GM23338 (cell line): ENCODE measurements at regions not wholly inside any gene's neighbourhood (a gene's known extent, or its start where the extent isn't known, plus 50 kb on each side); places are given as distances from the start of the nearest gene placed in this dataset.

ENCODE experiments used
- ATAC-seq: fragments of 200-7000 bp; cut with Tn5 transposase; 3 replicates; pipeline ENCODE4 v1.9.1; 2020
- DNase-seq: peaks from one replicate; pipeline ENCODE4 v3.0.0-alpha.2; 2015; ENCODE audit warnings: low spot score
- H2AFZ ChIP-seq: fragments of 200-600 bp; sonication (generic); 2 replicates; pipeline ENCODE4 v1.8.0; 2016; ENCODE audit warnings: antibody characterized with exemption, mild to moderate bottlenecking, moderate library complexity
- H3F3A ChIP-seq: fragments of 200-600 bp; sonication (generic); replicated peaks from 2 replicates; pipeline ENCODE4 v1.8.0; 2017; ENCODE audit warnings: antibody characterized with exemption, mixed run types, low read depth
- H3K27ac ChIP-seq: fragments of 200-600 bp; sonication (generic); 2 replicates; pipeline ENCODE4 v1.6.1; 2016; ENCODE audit warnings: low read depth
- H3K27me3 ChIP-seq: fragments of 200-600 bp; sonication (generic); 2 replicates; pipeline ENCODE4 v1.8.0; 2016; ENCODE audit warnings: mild to moderate bottlenecking, mixed run types, moderate library complexity; ENCODE audit not compliant: insufficient read depth
- H3K36me3 ChIP-seq: fragments of 200-600 bp; sonication (generic); 2 replicates; pipeline ENCODE4 v1.8.0; 2016; ENCODE audit warnings: mild to moderate bottlenecking; ENCODE audit not compliant: insufficient read depth
- H3K4me1 ChIP-seq: fragments of 200-600 bp; sonication (generic); 2 replicates; pipeline ENCODE4 v1.8.0; 2016; ENCODE audit warnings: mild to moderate bottlenecking, moderate library complexity; ENCODE audit not compliant: insufficient read depth
- H3K4me2 ChIP-seq: fragments of 200-600 bp; sonication (generic); 2 replicates; pipeline ENCODE4 v1.7.1; 2017; ENCODE audit warnings: mixed run types
- H3K4me3 ChIP-seq: fragments of 200-600 bp; sonication (generic); 2 replicates; pipeline ENCODE4 v1.6.1; 2016; ENCODE audit warnings: mixed run types
- H3K79me2 ChIP-seq: fragments of 200-600 bp; sonication (generic); replicated peaks from 2 replicates; pipeline ENCODE4 v1.8.0; 2017; ENCODE audit warnings: mild to moderate bottlenecking; ENCODE audit not compliant: insufficient read depth
- H3K9me2 ChIP-seq: fragments of 200-600 bp; sonication (generic); 2 replicates; pipeline ENCODE4 v1.8.0; 2017; ENCODE audit not compliant: insufficient read depth
- H4K20me1 ChIP-seq: fragments of 200-600 bp; sonication (generic); replicated peaks from 2 replicates; pipeline ENCODE4 v1.8.0; 2017; ENCODE audit warnings: mild to moderate bottlenecking; ENCODE audit not compliant: insufficient read depth
- H3K27ac Mint-ChIP-seq: 2 replicates; pipeline ENCODE4 v1.8.0; 2020; ENCODE audit warnings: inconsistent platforms, mild to moderate bottlenecking, moderate library complexity, mixed read lengths
- H3K27me3 Mint-ChIP-seq: 3 replicates; pipeline ENCODE4 v1.8.0; 2022; ENCODE audit warnings: low read depth, mild to moderate bottlenecking, moderate library complexity, mixed read lengths, inconsistent platforms; ENCODE audit not compliant: insufficient read depth, poor library complexity
- H3K36me3 Mint-ChIP-seq: 3 replicates; pipeline ENCODE4 v1.8.0; 2021; ENCODE audit warnings: low read depth, mild to moderate bottlenecking, inconsistent platforms, moderate library complexity, mixed read lengths
- H3K4me1 Mint-ChIP-seq: 3 replicates; pipeline ENCODE4 v1.8.0; 2020; ENCODE audit warnings: mild to moderate bottlenecking, inconsistent platforms, mixed read lengths
- H3K4me3 Mint-ChIP-seq: 3 replicates; pipeline ENCODE4 v1.8.0; 2021; ENCODE audit warnings: moderate library complexity, mild to moderate bottlenecking, inconsistent platforms, mixed read lengths
- H3K9me3 Mint-ChIP-seq: 3 replicates; pipeline ENCODE4 v1.8.0; 2020; ENCODE audit warnings: moderate library complexity, mild to moderate bottlenecking, inconsistent platforms, mixed read lengths
- CREB1 ChIP-seq: fragments of 250-450 bp; sonication (Bioruptor Pico); IDR thresholded peaks from 2 replicates; pipeline ENCODE4 v1.5.0; 2020; ENCODE audit warnings: low read depth, mild to moderate bottlenecking, moderate library complexity
- EZH2 ChIP-seq: fragments of 200-600 bp; sonication (generic); IDR thresholded peaks from one replicate; pipeline ENCODE4 v1.8.0; 2017; ENCODE audit warnings: antibody characterized with exemption, mild to moderate bottlenecking, low read depth; ENCODE audit not compliant: unreplicated experiment
- EZH2phosphoT487 ChIP-seq: fragments of 200-600 bp; sonication (generic); IDR thresholded peaks from one replicate; pipeline ENCODE4 v1.8.1; 2018; ENCODE audit warnings: antibody characterized with exemption; ENCODE audit not compliant: unreplicated experiment
- JUNB ChIP-seq: IDR thresholded peaks from one replicate; pipeline ENCODE4 v1.6.1; 2016; ENCODE audit warnings: antibody characterized with exemption; ENCODE audit not compliant: unreplicated experiment
- NANOG ChIP-seq: IDR thresholded peaks from 2 replicates; pipeline ENCODE4 v1.6.1; 2016; ENCODE audit warnings: antibody characterized with exemption, borderline replicate concordance
- POLR2AphosphoS5 ChIP-seq: IDR thresholded peaks from 2 replicates; pipeline ENCODE4 v1.6.1; 2016; ENCODE audit warnings: antibody characterized with exemption, low read depth
- STAT1 ChIP-seq: IDR thresholded peaks from one replicate; pipeline ENCODE4 v1.6.1; 2016; ENCODE audit warnings: antibody characterized with exemption; ENCODE audit not compliant: unreplicated experiment
- TF ChIP-seq, protein P1 (sequence below): IDR thresholded peaks from 2 replicates; pipeline ENCODE4 v1.6.1; 2016; ENCODE audit warnings: antibody characterized with exemption
- TF ChIP-seq, protein P2 (sequence below): fragments of 250-450 bp; sonication (Bioruptor Pico); IDR thresholded peaks from 2 replicates; pipeline ENCODE4 v1.5.0; 2020; ENCODE audit warnings: mild to moderate bottlenecking, moderate library complexity
- TF ChIP-seq, protein P3 (sequence below): IDR thresholded peaks from one replicate; pipeline ENCODE4 v1.6.1; 2018; ENCODE audit warnings: antibody characterized with exemption; ENCODE audit not compliant: unreplicated experiment

DNA sequence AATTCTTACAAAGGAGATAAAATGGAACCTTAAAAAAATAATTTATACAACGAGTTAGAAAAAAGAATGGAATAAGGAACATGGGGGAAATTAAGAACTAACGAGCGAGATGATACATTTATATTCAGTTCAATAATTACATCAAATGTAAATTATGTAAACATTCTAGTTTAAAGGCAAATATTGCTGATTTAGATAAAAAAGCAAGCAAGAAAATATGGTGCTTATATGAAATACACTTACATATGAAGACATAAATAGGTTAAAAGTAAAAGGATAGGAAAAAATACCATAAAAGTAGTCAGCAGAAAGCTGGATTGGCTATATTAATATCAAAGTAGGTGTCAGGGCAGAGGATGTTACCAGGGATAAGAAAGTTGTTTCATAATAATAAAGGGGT, 127.0 kb upstream of the AHR start:
- Mint-ChIP-seq H3K4me1 (no peaks in the 10 kb centered on the region), H3K4me3 (no peak overlapping the region), H3K9me3 (no peaks in the 10 kb centered on the region), H3K36me3 (no peaks in the 10 kb centered on the region), H3K27me3 (no peaks in the 10 kb centered on the region), H3K27ac (no peak overlapping the region)
- Histone ChIP-seq H3K27me3 (no peaks in the 10 kb centered on the region), H2AFZ (no peak overlapping the region), H3K9me2 (no peaks in the 10 kb centered on the region), H3K79me2 (no peaks in the 10 kb centered on the region), H3K4me2 (no peak overlapping the region), H4K20me1 (no peaks in the 10 kb centered on the region), H3K4me3 (no peak overlapping the region), H3K27ac (no peak overlapping the region), H3F3A (no peaks in the 10 kb centered on the region), H3K36me3 (no peaks in the 10 kb centered on the region), H3K4me1 (no peaks in the 10 kb centered on the region)
- TF ChIP-seq EZH2 (no peak), CREB1 (CRISPR knock-in tag) (no peak), EZH2phosphoT487 (no peak), STAT1 (no peak), NANOG (no peak), JUNB (no peak), POLR2AphosphoS5 (no peak)
- TF ChIP-seq, protein P1, sequence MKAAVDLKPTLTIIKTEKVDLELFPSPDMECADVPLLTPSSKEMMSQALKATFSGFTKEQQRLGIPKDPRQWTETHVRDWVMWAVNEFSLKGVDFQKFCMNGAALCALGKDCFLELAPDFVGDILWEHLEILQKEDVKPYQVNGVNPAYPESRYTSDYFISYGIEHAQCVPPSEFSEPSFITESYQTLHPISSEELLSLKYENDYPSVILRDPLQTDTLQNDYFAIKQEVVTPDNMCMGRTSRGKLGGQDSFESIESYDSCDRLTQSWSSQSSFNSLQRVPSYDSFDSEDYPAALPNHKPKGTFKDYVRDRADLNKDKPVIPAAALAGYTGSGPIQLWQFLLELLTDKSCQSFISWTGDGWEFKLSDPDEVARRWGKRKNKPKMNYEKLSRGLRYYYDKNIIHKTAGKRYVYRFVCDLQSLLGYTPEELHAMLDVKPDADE = no peak
- TF ChIP-seq, protein P2, sequence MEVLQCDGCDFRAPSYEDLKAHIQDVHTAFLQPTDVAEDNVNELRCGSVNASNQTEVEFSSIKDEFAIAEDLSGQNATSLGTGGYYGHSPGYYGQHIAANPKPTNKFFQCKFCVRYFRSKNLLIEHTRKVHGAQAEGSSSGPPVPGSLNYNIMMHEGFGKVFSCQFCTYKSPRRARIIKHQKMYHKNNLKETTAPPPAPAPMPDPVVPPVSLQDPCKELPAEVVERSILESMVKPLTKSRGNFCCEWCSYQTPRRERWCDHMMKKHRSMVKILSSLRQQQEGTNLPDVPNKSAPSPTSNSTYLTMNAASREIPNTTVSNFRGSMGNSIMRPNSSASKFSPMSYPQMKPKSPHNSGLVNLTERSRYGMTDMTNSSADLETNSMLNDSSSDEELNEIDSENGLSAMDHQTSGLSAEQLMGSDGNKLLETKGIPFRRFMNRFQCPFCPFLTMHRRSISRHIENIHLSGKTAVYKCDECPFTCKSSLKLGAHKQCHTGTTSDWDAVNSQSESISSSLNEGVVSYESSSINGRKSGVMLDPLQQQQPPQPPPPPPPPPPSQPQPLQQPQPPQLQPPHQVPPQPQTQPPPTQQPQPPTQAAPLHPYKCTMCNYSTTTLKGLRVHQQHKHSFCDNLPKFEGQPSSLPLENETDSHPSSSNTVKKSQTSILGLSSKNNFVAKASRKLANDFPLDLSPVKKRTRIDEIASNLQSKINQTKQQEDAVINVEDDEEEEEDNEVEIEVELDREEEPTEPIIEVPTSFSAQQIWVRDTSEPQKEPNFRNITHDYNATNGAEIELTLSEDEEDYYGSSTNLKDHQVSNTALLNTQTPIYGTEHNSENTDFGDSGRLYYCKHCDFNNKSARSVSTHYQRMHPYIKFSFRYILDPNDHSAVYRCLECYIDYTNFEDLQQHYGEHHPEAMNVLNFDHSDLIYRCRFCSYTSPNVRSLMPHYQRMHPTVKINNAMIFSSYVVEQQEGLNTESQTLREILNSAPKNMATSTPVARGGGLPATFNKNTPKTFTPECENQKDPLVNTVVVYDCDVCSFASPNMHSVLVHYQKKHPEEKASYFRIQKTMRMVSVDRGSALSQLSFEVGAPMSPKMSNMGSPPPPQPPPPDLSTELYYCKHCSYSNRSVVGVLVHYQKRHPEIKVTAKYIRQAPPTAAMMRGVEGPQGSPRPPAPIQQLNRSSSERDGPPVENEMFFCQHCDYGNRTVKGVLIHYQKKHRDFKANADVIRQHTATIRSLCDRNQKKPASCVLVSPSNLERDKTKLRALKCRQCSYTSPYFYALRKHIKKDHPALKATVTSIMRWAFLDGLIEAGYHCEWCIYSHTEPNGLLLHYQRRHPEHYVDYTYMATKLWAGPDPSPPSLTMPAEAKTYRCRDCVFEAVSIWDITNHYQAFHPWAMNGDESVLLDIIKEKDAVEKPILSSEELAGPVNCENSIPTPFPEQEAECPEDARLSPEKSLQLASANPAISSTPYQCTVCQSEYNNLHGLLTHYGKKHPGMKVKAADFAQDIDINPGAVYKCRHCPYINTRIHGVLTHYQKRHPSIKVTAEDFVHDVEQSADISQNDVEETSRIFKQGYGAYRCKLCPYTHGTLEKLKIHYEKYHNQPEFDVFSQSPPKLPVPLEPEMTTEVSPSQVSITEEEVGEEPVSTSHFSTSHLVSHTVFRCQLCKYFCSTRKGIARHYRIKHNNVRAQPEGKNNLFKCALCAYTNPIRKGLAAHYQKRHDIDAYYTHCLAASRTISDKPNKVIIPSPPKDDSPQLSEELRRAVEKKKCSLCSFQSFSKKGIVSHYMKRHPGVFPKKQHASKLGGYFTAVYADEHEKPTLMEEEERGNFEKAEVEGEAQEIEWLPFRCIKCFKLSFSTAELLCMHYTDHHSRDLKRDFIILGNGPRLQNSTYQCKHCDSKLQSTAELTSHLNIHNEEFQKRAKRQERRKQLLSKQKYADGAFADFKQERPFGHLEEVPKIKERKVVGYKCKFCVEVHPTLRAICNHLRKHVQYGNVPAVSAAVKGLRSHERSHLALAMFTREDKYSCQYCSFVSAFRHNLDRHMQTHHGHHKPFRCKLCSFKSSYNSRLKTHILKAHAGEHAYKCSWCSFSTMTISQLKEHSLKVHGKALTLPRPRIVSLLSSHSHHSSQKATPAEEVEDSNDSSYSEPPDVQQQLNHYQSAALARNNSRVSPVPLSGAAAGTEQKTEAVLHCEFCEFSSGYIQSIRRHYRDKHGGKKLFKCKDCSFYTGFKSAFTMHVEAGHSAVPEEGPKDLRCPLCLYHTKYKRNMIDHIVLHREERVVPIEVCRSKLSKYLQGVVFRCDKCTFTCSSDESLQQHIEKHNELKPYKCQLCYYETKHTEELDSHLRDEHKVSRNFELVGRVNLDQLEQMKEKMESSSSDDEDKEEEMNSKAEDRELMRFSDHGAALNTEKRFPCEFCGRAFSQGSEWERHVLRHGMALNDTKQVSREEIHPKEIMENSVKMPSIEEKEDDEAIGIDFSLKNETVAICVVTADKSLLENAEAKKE (CRISPR knock-in tag) = no peak
- TF ChIP-seq, protein P3, sequence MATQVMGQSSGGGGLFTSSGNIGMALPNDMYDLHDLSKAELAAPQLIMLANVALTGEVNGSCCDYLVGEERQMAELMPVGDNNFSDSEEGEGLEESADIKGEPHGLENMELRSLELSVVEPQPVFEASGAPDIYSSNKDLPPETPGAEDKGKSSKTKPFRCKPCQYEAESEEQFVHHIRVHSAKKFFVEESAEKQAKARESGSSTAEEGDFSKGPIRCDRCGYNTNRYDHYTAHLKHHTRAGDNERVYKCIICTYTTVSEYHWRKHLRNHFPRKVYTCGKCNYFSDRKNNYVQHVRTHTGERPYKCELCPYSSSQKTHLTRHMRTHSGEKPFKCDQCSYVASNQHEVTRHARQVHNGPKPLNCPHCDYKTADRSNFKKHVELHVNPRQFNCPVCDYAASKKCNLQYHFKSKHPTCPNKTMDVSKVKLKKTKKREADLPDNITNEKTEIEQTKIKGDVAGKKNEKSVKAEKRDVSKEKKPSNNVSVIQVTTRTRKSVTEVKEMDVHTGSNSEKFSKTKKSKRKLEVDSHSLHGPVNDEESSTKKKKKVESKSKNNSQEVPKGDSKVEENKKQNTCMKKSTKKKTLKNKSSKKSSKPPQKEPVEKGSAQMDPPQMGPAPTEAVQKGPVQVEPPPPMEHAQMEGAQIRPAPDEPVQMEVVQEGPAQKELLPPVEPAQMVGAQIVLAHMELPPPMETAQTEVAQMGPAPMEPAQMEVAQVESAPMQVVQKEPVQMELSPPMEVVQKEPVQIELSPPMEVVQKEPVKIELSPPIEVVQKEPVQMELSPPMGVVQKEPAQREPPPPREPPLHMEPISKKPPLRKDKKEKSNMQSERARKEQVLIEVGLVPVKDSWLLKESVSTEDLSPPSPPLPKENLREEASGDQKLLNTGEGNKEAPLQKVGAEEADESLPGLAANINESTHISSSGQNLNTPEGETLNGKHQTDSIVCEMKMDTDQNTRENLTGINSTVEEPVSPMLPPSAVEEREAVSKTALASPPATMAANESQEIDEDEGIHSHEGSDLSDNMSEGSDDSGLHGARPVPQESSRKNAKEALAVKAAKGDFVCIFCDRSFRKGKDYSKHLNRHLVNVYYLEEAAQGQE = no peak
- no peak for DNase-seq
- no peak for ATAC-seq
